ENCODE measurements at regions not wholly inside any gene's neighbourhood (a gene's known extent, or its start where the extent isn't known, plus 50 kb on each side); places are given as distances from the start of the nearest gene placed in this dataset.

DNA sequence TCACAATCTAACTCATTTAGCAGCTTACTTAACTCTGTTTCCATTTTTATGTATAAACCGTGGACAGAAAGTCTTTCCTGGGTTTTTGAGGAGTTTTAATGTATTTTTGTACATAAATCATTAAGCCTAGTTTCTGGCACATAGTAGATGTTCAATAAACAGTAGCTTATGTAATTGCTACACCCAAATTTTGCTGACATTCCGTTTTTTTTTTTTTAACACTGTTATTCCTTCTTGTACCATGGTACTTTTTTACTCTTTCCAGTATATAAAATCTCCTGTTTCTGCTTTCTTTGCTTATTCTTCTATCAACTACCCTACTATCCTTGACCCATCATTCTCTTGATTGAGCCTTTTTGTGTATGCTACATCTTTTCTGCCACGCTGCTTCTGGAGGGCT, 1151.3 kb upstream of the CRIM1 start:
- TF ChIP-seq TAF1 (IDR thresholded peaks at IDR 0.05; ENCODE audit: borderline replicate concordance, low read depth, low read length) = no peak
- no peak for TF ChIP-seq POLR2A (IDR thresholded peaks at IDR 0.05; ENCODE audit: low read depth, low read length)
